GM12864 (cell line): ENCODE measurements at regions not wholly inside any gene's neighbourhood (a gene's known extent, or its start where the extent isn't known, plus 50 kb on each side); places are given as distances from the start of the nearest gene placed in this dataset.

Experiments used
- DNase-seq: peaks from one replicate; pipeline ENCODE4 v3.0.0-alpha.2; 2011; ENCODE audit warnings: low read depth
- H3K4me3 ChIP-seq: 2 replicates; pipeline ENCODE4 v1.5.1; 2011; ENCODE audit warnings: mild to moderate bottlenecking, low read depth, low read length, control low read depth
- CTCF ChIP-seq: IDR thresholded peaks from 2 replicates; pipeline ENCODE4 v1.5.1; 2011; ENCODE audit warnings: low read depth, mild to moderate bottlenecking, moderate library complexity, low read length, control low read depth, inconsistent platforms; ENCODE audit errors: missing control alignments

GRCh38 chr7:13235436-13235835 lies 548.0 kb downstream of the ARL4A start:
- no peak for DNase-seq
- no peak for TF ChIP-seq CTCF
- H3K4me3 ChIP-seq = no peak overlapping the region

DNA sequence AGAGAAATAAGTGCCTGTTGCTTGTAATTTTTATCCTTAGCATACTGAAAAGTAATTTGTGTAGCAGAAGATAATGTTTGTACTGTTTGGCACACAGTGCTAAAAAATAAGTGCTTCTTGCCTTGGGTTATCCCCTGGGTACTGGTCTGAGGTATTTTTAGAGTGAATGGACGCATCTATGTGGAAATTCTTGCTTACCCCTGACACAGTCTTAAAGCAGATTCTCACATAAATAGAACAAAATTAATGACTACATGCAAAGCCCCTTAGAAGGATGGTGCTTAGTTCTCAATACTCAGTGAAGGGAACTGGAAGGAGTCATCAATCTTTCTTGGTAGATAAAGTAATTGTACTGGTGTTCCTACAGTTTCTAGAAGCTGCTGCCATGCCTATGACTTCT lies 548.6 kb downstream of the ARL4A start:
- TF ChIP-seq CTCF = no peak
- DNase-seq = no peak
- no peak overlapping the region for H3K4me3 ChIP-seq

DNA sequence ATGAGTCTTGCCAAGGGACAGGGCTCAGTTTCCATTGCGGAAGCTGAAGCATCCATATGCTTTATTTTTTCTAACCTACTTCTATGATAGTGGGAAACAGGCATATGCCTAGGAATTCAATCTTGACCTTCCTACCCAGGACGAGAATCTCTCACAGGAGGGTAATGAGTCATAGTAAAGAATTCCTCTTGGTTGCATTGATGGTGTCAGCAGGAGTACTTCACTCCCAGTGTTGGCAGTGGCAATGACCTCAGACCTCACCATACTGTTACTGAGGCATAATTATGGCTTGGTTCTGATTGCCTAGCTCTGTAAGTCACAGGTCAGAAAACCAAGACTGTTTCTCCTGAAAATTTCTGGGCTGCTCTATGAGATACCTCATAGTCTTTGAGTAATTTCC lies 552.9 kb downstream of the ARL4A start:
- no peak overlapping the region for H3K4me3 ChIP-seq
- no peak for DNase-seq
- TF ChIP-seq CTCF = no peak

- H3K4me3 ChIP-seq = no peak overlapping the region
- TF ChIP-seq CTCF = no peak
- DNase-seq = no peak
These were observed 554.0 kb downstream of the ARL4A start for GRCh38 chr7:13241416-13241815.

DNA sequence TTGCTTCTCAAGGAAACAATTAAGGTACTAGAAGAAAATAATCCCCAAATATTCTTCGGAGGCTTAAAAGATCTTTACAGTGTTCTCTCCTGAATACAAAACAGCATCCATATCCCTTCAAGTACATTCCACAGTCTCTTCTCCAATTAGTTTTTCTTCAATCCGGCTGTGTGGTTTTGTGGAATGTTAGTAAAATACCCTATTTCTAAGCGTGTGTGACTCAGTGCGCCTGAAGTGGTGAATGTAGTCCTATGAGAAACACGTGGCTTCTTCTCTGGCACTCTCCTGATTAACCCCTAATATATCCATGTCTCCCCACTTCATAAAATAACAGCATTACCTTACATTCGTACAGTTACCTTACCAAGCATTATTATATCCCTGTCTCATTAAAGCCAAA lies 570.2 kb downstream of the ARL4A start:
- DNase-seq = no peak
- TF ChIP-seq CTCF = no peak

DNA sequence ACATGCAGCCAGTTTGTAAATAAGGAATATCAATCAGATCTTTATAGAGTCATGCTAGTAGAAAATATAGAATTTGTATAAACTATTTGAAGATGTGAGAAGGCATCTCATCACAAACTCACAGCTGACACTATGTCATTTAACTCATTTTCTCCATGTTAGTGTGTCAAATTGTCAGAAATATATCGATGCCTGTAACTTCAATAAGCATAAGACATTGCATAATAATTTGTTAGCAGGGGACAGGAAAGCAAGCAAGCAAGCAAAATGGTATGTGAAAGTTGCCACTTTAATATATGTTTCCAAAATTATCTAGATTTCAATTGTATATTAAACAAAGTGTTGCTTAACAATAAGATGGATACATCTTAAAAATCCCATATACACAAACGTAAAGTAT lies 571.0 kb downstream of the ARL4A start:
- no peak for TF ChIP-seq CTCF
- DNase-seq = no peak
- H3K4me3 ChIP-seq = no peak overlapping the region

More for the DNA sequence above, 570.2 kb downstream of the ARL4A start:
- H3K4me3 ChIP-seq = no peak overlapping the region

GRCh38 chr7:13259930-13260329 lies 572.5 kb downstream of the ARL4A start:
- TF ChIP-seq CTCF = no peak
- DNase-seq = no peak
- H3K4me3 ChIP-seq = no peak overlapping the region
